NCI-H82 treated with DMSO at 0.1 percent for 48 hours (cell line): ENCODE measurements at regions not wholly inside any gene's neighbourhood (a gene's known extent, or its start where the extent isn't known, plus 50 kb on each side); places are given as distances from the start of the nearest gene placed in this dataset.
"Not testable (repeated sequence)": the region's sequence is repeated elsewhere in the genome, so short reads cannot be mapped to it uniquely, and the experiment has no call there.

Experiments used
- DNase-seq: peaks from one replicate; lab custom pipeline; 2025; ENCODE audit not compliant: unreplicated experiment; lab: John Stamatoyannopoulos, UW

DNA sequence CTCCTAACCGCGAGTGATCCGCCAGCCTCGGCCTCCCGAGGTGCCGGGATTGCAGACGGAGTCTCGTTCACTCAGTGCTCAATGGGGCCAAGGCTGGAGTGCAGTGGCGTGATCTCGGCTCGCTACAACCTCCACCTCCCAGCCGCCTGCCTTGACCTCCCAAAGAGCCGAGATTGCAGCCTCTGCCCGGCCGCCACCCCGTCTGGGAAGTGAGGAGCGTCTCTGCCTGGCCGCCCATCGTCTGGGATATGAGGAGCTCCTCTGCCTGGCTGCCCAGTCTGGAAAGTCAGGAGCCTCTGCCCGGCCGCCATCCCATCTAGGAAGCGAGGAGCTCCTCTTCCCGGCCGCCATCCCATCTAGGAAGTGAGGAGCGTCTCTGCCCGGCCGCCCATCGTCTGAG, 58.8 kb upstream of the ANKRD30BL start:
- DNase-seq: not testable (repeated sequence)

DNA sequence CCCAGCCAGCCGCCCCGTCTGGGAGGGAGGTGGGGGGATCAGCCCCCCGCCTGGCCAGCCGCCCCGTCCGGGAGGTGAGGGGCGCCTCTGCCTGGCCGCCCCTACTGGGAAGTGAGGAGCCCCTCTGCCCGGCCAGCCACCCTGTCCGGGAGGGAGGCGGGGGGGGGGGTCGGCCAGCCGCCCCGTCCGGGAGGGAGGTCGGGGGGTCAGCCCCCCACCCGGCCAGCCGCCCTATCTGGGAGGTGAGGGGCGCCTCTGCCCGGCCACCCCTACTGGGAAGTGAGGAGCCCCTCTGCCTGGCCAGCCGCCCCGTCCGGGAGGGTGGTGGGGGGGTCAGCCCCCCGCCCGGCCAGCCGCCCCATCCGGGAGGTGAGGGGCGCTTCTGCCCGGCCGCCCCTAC, 60.1 kb upstream of the ANKRD30BL start:
- not testable (repeated sequence) for DNase-seq

DNA sequence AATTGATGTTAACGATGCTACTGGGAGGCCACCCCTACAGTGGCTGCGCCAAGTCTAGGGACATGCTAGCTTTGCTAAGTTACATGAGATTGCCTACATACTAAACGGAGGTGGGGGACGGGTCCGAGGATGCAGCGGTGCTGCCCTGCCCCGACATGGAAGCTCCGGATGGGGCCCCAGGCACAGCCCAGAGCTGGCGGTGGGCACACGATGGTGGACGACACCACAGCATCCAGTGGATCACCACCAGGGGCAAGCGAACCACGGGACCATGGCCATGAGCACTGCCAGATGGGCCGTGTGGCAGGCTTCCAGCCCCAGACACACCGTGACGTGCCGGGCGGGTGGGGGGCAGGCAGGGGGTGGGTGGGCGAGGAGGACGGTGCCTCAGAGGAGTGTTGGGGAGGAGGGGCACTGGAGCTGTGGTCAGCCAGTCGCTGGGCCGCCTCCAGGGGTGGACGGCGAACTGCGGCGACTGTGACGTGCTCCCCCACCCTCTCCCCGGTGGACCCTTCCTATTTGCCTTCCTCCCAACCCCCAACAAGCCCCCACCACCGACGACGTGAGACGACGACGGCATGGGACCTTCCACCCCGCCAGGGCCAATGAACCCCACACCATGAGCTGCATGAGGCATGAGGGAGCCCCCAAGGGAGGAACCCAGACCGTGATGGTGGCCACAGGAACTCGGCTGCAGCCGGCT, 90.6 kb upstream of the ANKRD30BL start:
- DNase-seq: no peak

DNA sequence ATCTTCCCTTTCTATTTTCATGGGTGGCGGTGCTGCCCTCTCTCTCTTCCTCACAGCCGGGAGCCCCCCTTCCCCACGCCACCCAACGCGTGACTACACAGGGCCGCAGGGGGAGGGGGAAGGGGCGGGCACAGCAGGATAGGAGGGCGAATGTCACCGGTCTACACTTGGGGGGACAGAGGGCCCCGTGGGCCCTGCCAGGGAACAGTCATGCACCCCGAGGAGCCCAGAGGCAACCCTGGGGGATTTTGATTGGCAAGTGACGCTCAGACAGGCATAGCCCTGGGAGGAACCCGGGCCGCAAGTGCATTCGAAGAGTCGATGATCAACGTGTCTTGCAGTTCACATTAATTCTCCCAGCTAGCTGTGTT, 91.1 kb upstream of the ANKRD30BL start:
- DNase-seq: no peak

DNA sequence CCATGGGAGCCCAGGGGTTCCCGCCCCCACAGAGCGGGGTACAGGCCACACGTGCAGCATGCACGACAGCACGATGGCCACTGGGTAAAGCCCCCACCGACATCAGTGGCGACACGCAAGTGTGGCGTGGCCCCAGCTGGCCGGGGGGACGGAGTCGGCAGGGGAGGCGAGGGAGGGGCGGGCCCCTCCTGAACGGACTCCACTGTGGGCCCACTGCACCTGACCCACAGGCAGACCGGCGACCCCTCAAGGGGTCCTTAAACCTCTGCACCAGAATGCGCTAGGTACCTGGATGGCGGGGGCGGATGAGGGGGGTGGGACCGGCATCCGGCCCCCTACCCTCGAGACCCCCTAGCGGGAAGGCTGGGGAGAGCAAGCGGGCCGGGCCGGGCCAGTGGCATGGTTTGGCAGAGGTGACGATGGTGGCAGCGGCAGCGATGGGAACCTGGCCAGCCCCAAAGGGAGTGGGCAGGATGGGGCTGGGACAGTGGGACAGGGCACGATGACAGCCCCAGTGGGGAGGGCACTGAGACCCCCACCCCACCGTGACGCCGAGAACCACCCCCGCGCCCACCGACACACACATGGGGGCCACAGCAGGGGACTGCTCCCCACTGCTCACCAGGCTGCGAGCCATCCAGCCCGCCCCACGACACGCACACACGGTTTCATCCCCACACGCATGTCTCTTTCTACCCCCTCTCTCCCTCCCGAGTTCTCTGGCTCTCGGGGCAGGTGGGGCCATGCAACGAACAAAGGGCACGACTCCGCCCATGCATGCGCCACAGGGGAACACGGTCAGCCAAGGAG, 91.9 kb upstream of the ANKRD30BL start:
- DNase-seq: no peak

DNA sequence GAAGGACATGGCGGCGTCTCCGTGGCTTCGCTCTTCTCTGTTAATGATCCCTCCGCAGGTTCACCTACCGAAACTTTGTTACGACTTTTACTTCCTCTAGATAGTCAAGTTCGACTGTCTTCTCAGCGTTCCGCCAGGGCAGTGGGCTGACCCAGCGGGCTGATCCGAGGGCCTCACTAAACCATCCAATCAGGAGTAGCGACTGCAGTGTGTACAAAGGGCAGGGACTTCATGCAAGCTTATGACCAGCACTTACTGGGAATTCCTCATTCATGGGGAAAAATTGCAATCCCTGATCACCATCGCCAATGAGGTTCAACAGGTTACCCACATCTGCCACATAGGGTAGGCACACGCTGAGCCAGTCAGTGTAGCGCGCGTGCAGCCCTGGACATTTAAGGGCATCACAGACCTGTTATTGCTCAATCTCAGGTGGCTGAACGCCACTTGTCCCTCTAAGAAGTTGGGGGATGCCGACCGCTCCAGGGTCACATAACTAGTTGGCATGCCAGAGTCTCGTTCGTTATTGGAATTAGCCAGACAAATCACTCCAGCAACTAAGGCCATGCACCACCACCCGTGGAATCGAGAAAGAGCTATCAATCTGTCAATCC, 92.7 kb upstream of the ANKRD30BL start:
- DNase-seq: not testable (repeated sequence)

DNA sequence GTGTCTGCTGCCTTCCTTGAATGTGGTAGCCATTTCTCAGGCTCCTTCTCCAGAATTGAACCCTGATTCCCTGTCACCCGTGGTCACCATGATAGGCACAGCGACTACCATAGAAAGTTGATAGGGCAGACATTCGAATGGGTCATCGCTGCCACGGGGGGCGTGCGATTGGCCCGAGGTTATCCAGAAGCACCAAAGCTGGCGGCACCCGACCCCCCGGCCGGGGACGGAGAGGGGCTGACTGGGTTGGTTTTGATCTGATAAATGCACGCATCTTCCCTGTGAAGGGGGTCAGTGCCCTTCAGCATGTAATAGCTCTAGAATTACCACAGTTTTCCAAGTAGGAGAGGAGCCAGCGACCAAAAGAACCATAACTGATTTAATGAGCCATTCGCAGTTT, 94.0 kb upstream of the ANKRD30BL start:
- DNase-seq: no peak

DNA sequence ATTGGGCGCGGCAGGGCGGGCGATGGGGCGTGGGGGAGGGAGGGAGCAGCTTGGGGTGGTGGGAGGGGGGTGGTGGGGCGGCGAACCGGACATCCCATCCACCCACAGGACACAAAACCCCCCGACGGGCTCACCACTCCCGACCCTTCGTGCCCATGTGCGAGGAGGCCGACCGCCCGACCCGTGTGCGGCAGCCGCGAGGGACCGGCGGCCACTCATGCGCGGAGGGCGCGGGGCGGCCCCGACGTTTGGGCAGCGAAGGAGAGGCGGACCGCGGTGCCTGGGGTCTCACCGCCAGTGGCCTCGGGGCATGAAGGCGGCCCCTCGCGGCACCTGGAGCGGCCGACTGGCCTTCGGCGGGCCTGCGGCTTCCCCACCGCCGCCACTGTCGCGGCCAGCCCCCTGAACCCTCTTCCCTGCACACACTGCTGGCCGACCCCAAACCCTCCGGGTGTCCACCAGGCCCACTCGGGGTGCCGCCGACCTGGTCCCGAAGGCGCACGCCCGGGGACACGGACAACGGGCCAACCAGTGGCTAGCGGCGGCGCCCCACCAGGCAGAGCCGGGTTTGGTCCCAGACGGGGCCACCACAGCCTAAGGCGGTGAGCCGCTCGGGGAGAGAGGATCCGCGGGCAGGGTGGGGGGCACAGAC, 94.6 kb upstream of the ANKRD30BL start:
- DNase-seq: no peak

DNA sequence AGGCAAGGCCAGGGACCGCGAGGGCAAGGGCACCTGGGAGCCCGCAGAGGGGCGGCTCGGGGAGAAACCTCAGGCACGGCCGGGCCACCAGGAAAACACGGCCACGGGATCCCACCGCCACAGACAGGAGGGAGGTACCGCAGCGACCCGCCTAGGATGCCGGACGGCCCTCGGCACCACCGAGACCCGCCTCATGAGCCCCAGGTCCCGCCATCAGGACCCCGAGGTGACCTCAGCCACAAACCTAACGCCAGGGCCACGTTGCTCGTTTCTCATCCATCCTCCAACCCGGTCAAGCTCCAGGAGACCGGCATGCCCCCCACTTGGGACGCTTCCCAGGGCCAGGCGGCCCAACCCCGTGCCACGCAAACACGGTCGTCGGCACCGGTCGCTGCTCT, 95.2 kb upstream of the ANKRD30BL start:
- not testable (repeated sequence) for DNase-seq

DNA sequence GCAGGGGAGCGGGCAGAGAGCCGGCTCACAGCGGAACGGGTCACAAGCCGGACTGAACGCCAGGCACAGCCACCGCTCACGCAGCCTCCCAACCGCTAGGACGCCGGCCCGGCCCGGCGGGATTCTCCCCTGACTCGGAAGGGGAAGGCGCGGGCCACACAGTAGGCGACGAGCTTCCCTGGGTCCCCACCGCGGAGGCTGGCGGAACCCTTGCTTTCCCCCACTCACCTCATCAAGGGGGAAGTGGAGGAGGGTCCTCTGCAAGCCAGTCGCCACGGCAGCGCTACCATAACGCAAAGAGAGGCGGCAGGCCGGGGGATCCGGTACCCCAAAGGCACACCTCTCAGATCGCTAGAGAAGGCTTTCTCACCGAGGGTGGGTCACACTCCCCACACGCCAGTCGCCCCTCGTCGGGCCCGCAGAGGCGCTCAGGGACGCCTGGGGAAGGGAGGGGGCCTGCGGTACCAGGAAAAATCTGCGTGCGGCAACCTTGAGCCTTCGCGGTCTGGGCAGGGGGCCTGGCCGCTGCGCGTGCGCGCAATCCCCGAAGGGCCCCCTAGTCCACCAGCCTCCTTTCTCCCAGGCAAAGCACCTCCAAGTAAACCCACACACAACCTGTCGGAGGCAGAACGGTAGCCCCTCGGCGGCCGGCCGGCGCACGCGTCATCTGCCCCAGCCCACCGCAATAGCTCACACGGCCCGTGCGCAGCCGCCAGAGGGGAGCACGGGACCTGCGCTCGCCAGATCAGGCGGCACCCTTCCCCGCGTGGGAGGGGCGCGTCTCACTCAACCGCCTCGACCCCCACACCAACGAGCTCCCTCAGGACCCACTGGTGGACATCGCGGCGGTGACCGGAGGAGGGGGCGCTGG, 95.8 kb upstream of the ANKRD30BL start:
- not testable (repeated sequence) for DNase-seq

DNA sequence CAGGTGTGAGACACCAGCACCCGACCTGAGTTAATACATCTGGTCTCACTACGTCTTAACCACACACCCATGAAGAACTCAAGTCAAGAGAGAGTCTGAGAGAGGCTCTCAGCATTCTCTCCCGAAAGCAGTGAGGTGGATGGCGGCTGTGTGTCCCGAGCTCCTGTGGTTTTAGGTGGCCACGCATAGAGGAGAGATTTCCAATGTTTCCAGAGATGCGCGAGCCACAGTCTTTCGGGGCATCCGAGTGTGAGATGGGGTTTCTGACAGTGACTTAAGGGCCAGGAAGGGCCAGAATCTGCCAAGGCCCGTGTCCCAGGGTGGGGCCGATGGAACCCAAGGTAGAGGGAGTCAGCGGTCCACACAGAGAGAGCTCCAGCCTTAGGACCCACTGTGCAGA, 97.5 kb upstream of the ANKRD30BL start:
- not testable (repeated sequence) for DNase-seq

DNA sequence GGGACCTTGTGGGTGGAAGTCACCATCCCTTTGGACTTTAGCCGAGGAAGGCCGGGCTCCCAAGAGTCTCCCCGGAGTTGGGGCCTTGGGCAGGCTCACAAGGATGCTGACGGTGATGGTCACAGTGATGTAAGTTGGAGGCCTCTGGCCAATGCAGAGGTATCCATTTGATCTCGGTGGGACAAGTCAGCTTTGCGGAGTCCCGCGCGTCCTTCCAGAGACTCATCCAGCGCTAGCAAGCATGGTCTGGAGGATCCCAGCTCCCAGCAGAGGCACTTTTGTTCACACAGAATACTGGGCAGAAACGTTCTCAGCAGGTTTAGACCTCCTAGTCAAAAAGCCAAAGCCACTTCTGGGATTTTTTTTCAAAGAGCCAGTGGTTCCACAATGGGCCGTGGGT, 103.8 kb upstream of the ANKRD30BL start:
- DNase-seq: not testable (repeated sequence)

DNA sequence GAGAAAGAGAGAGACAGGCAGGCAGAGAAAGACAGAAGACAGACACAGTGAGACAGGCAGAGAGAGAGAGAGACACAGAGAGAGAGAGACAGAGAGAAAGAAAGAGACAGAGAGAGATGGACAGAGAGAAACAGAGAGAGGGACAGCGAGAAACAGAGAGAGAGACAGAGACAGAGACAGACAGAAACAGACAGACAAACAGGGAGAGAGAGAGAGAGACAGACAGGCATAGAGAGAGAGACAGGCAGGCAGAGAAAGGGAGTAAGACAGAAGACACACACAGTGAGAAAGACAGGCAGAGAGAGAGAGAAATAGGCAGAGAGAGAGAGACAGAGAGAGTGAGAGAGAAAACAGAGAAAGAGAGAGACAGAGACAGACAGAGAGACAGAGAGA, 105.3 kb upstream of the ANKRD30BL start:
- no peak for DNase-seq

DNA sequence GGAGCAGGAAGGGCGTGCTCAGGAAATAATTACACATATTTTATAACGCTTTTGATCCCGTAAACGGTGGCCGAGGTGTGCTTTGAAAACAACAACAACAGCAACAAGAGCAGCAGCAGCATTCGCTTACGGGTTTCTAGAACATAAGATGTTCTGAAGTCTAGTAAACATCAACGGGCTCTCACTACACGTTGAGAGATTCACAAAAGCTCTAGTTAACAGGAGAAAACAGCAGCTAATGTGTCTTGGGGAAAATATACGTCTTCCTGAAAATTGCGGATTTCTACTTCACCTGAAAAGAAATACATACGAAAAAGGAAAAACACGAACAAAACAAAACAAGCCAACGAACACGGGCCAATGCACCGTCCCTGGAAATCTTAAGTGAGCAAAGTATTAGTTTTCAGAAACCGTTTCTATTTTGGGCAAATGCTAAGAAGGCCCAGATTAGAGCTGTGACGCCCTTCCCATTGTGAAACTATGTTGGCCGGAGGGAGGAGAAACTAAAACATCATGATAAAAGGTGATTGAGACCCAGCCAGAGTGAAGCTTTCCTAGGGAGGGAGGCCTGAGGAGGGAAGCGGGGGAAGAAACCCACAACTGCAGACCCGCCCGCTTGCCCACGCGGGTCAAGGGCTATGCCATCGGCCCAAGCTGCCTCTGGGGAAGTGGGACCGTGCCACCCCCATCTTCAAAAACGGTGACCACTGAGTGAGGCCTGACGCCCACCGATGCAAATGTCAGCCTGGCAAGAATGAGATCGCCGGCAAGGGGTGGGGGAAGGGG, 105.9 kb upstream of the ANKRD30BL start:
- DNase-seq: not testable (repeated sequence)

DNA sequence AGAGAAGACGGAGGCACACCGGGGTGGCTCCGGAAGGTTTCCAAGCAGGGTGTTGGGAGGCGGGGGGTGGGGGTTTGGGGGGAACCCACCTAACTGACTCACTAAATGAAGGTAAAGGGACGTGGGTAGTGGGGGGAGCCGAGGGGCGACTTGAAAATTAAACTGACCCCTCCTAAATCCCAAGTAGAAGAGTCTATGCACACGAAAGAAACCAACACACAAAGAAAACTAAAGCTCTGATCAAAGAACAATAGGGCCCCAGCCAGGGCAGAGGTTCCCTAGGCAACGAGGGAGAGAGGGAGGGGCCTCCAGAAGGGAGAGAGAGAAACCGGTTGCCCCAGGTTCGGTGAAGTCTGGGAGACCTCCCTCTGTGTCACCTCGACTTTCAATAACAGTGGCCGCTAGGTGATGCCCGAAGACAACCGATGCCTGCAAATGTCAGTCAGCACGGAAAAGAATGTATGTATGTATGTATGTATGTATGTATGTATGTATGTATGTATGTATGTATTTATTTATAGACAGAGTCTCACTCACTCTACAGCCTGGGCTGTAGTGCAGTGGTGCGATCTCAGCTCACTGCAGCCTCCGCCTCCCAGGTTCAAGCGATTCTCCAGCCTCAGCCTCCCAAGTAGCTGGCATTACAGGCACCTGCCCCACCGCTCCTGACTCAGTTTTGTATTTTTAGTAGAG, 106.7 kb upstream of the ANKRD30BL start:
- not testable (repeated sequence) for DNase-seq

DNA sequence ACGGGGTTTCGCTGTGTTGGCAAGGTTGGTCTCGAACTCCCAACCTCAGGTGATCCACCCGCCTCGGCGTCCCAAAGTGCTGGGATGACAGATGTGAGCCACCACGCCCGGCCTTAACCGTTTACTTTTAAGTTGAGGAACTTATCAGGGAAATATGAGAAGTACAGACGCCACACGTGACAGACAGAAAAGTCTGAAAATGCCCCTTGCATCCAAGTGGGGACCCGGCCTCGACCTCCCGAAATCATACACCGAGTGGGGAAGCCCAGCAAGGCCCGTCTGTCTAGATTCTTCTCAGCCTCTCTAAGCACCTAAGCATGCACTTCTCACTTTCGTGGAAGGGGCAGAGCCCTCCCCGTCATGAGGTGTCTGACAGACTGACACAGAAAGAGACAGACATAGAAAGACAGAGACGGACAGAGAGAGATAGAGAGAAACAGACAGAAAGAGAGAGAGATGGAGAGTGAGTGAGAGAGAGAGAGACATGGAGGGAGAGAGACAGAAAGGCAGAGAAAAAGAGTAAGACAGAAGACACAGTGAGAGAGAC, 107.3 kb upstream of the ANKRD30BL start:
- DNase-seq: no peak

DNA sequence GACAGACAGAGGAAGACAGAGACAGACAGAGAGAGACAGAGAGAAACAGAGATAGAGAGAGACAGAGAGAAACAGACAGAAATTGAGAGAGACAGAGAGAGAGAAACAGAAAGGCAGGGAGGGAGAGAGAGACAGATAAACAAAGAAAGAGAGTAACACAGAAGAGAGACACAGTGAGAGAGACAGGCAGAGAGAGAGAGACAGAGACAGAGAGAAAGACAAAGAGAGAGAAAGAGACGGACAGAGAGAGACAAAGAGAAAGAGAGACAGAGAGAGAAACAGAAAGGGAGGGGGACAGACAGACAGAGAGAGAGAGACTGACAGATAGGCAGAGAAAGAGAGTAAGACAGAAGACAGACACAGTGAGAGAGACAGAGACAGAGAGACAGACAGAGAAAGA, 108.5 kb upstream of the ANKRD30BL start:
- no peak for DNase-seq

DNA sequence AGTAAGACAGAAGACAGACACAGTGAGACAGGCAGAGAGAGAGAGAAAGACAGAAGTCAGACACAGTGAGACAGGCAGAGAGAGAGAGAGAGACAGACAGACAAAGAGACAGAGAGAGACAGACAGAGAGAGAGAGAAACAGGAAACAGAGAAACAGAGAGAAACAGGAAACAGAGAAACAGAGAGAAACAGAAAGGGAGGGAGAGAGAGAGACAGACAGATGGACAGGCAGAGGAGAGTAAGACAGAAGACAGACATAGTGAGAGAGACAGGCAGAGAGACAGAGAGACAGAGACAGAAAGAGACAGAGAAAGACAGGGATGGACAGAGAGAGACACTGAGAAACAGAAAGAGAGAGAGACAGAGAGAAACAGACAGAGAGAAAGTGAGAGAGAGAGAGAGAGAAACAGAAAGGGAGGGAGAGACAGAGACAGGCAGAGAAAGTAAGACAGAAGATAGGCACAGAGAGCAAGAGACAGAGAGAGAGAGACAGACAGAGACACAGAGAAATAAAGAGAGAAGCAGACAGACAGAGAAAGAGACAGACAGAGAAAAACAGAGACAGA, 109.3 kb upstream of the ANKRD30BL start:
- no peak for DNase-seq

DNA sequence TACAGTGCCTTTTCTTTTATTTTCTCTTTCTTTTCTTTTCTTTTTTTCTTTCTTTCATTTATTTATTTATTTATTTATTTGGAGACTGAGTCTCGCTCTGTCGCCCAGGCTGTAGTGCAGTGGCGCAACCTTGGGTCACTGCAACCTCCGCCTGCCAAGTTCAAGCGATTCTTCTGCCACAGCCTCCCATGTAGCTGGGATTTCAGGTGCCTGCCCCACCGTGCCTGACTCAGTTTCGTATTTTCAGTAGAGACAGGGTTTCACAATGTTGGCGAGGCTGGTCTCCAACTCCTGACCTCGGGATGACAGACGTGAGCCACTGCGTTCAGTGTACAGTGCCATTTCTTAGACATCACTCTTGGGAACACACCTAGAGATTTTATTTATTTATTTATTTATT, 110.0 kb upstream of the ANKRD30BL start:
- DNase-seq: not testable (repeated sequence)
